Esophagus squamous epithelium (tissue), 4 donors: ENCODE measurements at regions not wholly inside any gene's neighbourhood (a gene's known extent, or its start where the extent isn't known, plus 50 kb on each side); places are given as distances from the start of the nearest gene placed in this dataset.

Source experiments
- CTCF ChIP-seq, 6 experiments: fragments of 450-650 bp in 4 of 6; fragments of 200-600 bp in 2 of 6; sonication (generic) in 2 of 6; IDR thresholded peaks; one replicate each; pipeline ENCODE4 v1.5.1; 2016 to 2019; ENCODE audit warnings: antibody characterized with exemption in 6 of 6, mild to moderate bottlenecking in 4 of 6, moderate library complexity in 4 of 6
- POLR2A ChIP-seq, 4 donors: fragments of 450-650 bp; IDR thresholded peaks; one replicate each; pipeline ENCODE4 v1.6.1; 2017; ENCODE audit warnings: antibody characterized with exemption in 4 of 4, mild to moderate bottlenecking in 4 of 4, moderate library complexity in 3 of 4

GRCh38 chr3:83926291-83926690, 1032.5 kb upstream of the CADM2 start:
- TF ChIP-seq CTCF (IDR thresholded peaks at IDR 0.05) (no peak), POLR2A (IDR thresholded peaks at IDR 0.05) (no peak)
